DND-41 (cell line): ENCODE measurements at regions not wholly inside any gene's neighbourhood (a gene's known extent, or its start where the extent isn't known, plus 50 kb on each side); places are given as distances from the start of the nearest gene placed in this dataset.

Experiments
- ATAC-seq: fragments of 200-7000 bp; cut with Tn5 transposase; 3 replicates; pipeline ENCODE4 v1.9.1; 2021; ENCODE audit warnings: low read depth; ENCODE audit not compliant: insufficient read depth
- DNase-seq: peaks from one replicate; pipeline ENCODE4 v3.0.0-alpha.2; 2020
- H2AFZ ChIP-seq: 2 replicates; pipeline ENCODE4 v1.6.0; 2012; ENCODE audit warnings: low read depth, low read length
- H3K27ac ChIP-seq: 2 replicates; pipeline ENCODE4 v1.5.1; 2012; ENCODE audit warnings: low read length, inconsistent platforms
- H3K27me3 ChIP-seq: fragments of 200-600 bp; sonication (generic); 2 replicates; pipeline ENCODE4 v1.6.0; 2012; ENCODE audit warnings: low read length, mild to moderate bottlenecking, inconsistent platforms; ENCODE audit not compliant: insufficient read depth, poor library complexity
- H3K36me3 ChIP-seq: 2 replicates; pipeline ENCODE4 v1.5.1; 2012; ENCODE audit warnings: low read length, inconsistent platforms; ENCODE audit not compliant: insufficient read depth
- H3K4me1 ChIP-seq: 2 replicates; pipeline ENCODE4 v1.5.1; 2012; ENCODE audit warnings: mild to moderate bottlenecking, low read length; ENCODE audit not compliant: insufficient read depth
- H3K4me2 ChIP-seq: 2 replicates; pipeline ENCODE4 v1.6.0; 2012; ENCODE audit warnings: mild to moderate bottlenecking, moderate library complexity, low read length, inconsistent platforms; ENCODE audit not compliant: insufficient read depth
- H3K4me3 ChIP-seq, 2 experiments: fragments of 200-600 bp in 1 of 2; shearing (Covaris generic) in 1 of 2; 2 replicates each; pipeline ENCODE4 v1.5.1; 2012 to 2016; ENCODE audit warnings: inconsistent platforms in 2 of 2, low read length in 2 of 2, mild to moderate bottlenecking in 2 of 2, low read depth in 1 of 2, moderate library complexity in 1 of 2
- H3K79me2 ChIP-seq: 2 replicates; pipeline ENCODE4 v1.6.0; 2012; ENCODE audit warnings: low read length, inconsistent platforms; ENCODE audit not compliant: insufficient read depth
- H3K9ac ChIP-seq: 2 replicates; pipeline ENCODE4 v1.6.0; 2012; ENCODE audit warnings: low read depth, mild to moderate bottlenecking, inconsistent platforms, low read length, moderate library complexity
- H3K9me3 ChIP-seq: 2 replicates; pipeline ENCODE4 v1.5.1; 2012; ENCODE audit warnings: low read length, moderate library complexity, mild to moderate bottlenecking, inconsistent platforms; ENCODE audit not compliant: insufficient read depth, severe bottlenecking
- H4K20me1 ChIP-seq: 2 replicates; pipeline ENCODE4 v1.6.0; 2012; ENCODE audit warnings: low read length; ENCODE audit not compliant: insufficient read depth
- EZH2 ChIP-seq: IDR thresholded peaks from 3 replicates; pipeline ENCODE4 v1.6.1; 2012; ENCODE audit warnings: borderline replicate concordance, low read depth, mild to moderate bottlenecking, moderate library complexity, low read length, inconsistent platforms; ENCODE audit not compliant: severe bottlenecking
- TF ChIP-seq, protein P1 (sequence below): IDR thresholded peaks from 2 replicates; pipeline ENCODE4 v1.5.1; 2012; ENCODE audit warnings: borderline replicate concordance, low read length, moderate library complexity, mild to moderate bottlenecking; ENCODE audit not compliant: poor library complexity, severe bottlenecking; ENCODE audit errors: extremely low read depth

- ATAC-seq (no peak), DNase-seq (no peak)
- Histone ChIP-seq H3K9ac (no peak overlapping the region), H3K4me2 (no peak overlapping the region), H3K9me3 (no peaks in the 10 kb centered on the region), H3K4me1 (no peaks in the 10 kb centered on the region), H3K27ac (no peak overlapping the region), H3K27me3 (no peaks in the 10 kb centered on the region), H3K79me2 (no peaks in the 10 kb centered on the region), H4K20me1 (no peaks in the 10 kb centered on the region), H3K4me3 (no peak overlapping the region), H3K36me3 (no peaks in the 10 kb centered on the region), H2AFZ (no peak overlapping the region)
- no peak for TF ChIP-seq EZH2
- TF ChIP-seq, protein P1, sequence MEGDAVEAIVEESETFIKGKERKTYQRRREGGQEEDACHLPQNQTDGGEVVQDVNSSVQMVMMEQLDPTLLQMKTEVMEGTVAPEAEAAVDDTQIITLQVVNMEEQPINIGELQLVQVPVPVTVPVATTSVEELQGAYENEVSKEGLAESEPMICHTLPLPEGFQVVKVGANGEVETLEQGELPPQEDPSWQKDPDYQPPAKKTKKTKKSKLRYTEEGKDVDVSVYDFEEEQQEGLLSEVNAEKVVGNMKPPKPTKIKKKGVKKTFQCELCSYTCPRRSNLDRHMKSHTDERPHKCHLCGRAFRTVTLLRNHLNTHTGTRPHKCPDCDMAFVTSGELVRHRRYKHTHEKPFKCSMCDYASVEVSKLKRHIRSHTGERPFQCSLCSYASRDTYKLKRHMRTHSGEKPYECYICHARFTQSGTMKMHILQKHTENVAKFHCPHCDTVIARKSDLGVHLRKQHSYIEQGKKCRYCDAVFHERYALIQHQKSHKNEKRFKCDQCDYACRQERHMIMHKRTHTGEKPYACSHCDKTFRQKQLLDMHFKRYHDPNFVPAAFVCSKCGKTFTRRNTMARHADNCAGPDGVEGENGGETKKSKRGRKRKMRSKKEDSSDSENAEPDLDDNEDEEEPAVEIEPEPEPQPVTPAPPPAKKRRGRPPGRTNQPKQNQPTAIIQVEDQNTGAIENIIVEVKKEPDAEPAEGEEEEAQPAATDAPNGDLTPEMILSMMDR, result no peak
Measured at GRCh38 chr3:66144568-66145407, 76.0 kb upstream of the SLC25A26 start.

GRCh38 chr3:66142079-66142478 lies 78.7 kb upstream of the SLC25A26 start:
- TF ChIP-seq, protein P1, result no peak
- no peak for TF ChIP-seq EZH2
- no peak overlapping the region for H2AFZ ChIP-seq
- no peak for ATAC-seq
- no peak overlapping the region for H3K4me2 ChIP-seq
- no peaks in the 10 kb centered on the region for H3K4me1 ChIP-seq
- H3K27ac ChIP-seq, result no peak overlapping the region
- H3K9me3 ChIP-seq, result no peaks in the 10 kb centered on the region
- H3K79me2 ChIP-seq, result no peaks in the 10 kb centered on the region
- no peak for DNase-seq
- no peak overlapping the region for H3K4me3 ChIP-seq
- H3K27me3 ChIP-seq, result no peaks in the 10 kb centered on the region
- no peaks in the 10 kb centered on the region for H4K20me1 ChIP-seq
- no peak overlapping the region for H3K9ac ChIP-seq
- no peaks in the 10 kb centered on the region for H3K36me3 ChIP-seq

GRCh38 chr3:66140743-66141372 lies 79.9 kb upstream of the SLC25A26 start:
- DNase-seq (no peak), ATAC-seq (no peak)
- no peaks in the 10 kb centered on the region for H3K9me3 ChIP-seq
- H3K4me1 ChIP-seq, result no peaks in the 10 kb centered on the region
- no peak overlapping the region for H3K27ac ChIP-seq
- H3K27me3 ChIP-seq, result no peaks in the 10 kb centered on the region
- no peaks in the 10 kb centered on the region for H3K79me2 ChIP-seq
- no peak for TF ChIP-seq EZH2
- TF ChIP-seq, protein P1, result no peak
- no peaks in the 10 kb centered on the region for H4K20me1 ChIP-seq
- no peak overlapping the region for H2AFZ ChIP-seq
- no peaks in the 10 kb centered on the region for H3K36me3 ChIP-seq
- H3K4me2 ChIP-seq, result no peak overlapping the region
- H3K9ac ChIP-seq, result no peak overlapping the region
- H3K4me3 ChIP-seq, result no peak overlapping the region
